Testis (tissue), 2 donors: ENCODE measurements at regions not wholly inside any gene's neighbourhood (a gene's known extent, or its start where the extent isn't known, plus 50 kb on each side); places are given as distances from the start of the nearest gene placed in this dataset.

Experiments
- DNase-seq: peaks from one replicate; pipeline ENCODE4 v3.0.0-alpha.2; 2019
- H3K27ac ChIP-seq, 2 donors: fragments of 200-600 bp; sonication (generic); one replicate each; pipeline ENCODE4 v1.5.1; 2019
- H3K27me3 ChIP-seq: fragments of 200-600 bp; sonication (generic); one replicate; pipeline ENCODE4 v1.5.1; 2019
- H3K36me3 ChIP-seq: fragments of 200-600 bp; sonication (generic); one replicate; pipeline ENCODE4 v1.5.1; 2017; ENCODE audit warnings: low read depth; ENCODE audit errors: missing control alignments
- H3K4me1 ChIP-seq: fragments of 200-600 bp; sonication (generic); one replicate; pipeline ENCODE4 v1.5.1; 2019
- H3K4me3 ChIP-seq, 2 donors: fragments of 200-600 bp; sonication (generic); one replicate each; pipeline ENCODE4 v1.5.1; 2017 to 2019
- H3K9me3 ChIP-seq: fragments of 200-600 bp; sonication (generic); one replicate; pipeline ENCODE4 v1.5.1; 2017
- CTCF ChIP-seq, 3 experiments: fragments of 450-650 bp in 2 of 3; fragments of 200-600 bp in 1 of 3; sonication (generic) in 1 of 3; IDR thresholded peaks; one replicate each; pipeline ENCODE4 v1.5.1; 2016 to 2019; ENCODE audit warnings: antibody characterized with exemption in 3 of 3, mild to moderate bottlenecking in 2 of 3, moderate library complexity in 1 of 3
- POLR2A ChIP-seq: fragments of 450-650 bp; IDR thresholded peaks from one replicate; pipeline ENCODE4 v1.6.1; 2017; ENCODE audit warnings: antibody characterized with exemption, mild to moderate bottlenecking, moderate library complexity
- WGBS, 2 donors: methylation state at CpG; one replicate each; pipeline ENCODE4 v1.1.5; 2018; 5-methylcytosine and 5-hydroxymethylcytosine counted together
- intact Hi-C: fragments of 100-400 bp; cut with DNase I; formaldehyde crosslinking; loops from one replicate; pipeline ENCODE4 v1.15.1; 2023; ENCODE audit warnings: low total_unique reads

- Histone ChIP-seq H3K27me3 (no peaks in the 10 kb centered on the region), H3K36me3 (no peaks in the 10 kb centered on the region), H3K27ac (no peak overlapping the region), H3K9me3 (no peaks in the 10 kb centered on the region), H3K4me1 (no peaks in the 10 kb centered on the region), H3K4me3 (no peak overlapping the region)
- TF ChIP-seq CTCF (IDR thresholded peaks at IDR 0.05) (no peak), POLR2A (no peak)
- 37 to 41% methylated on average over 4 of the region's 4 CpGs for WGBS, 2 donors
- intact Hi-C loops, result no loop called here
- no peak for DNase-seq
These were observed 53.4 kb upstream of the PMEPA1 start for GRCh38 chr20:57763235-57763595.

- TF ChIP-seq CTCF (IDR thresholded peaks at IDR 0.05), result no peak
- no peak for TF ChIP-seq POLR2A
- 63 to 75% methylated on average over 8 of the region's 8 CpGs for WGBS, 2 donors
- Histone ChIP-seq H3K36me3 (no peaks in the 10 kb centered on the region), H3K4me3 (no peak overlapping the region), H3K27ac (no peak overlapping the region), H3K4me1 (no peaks in the 10 kb centered on the region), H3K9me3 (no peaks in the 10 kb centered on the region), H3K27me3 (no peaks in the 10 kb centered on the region)
- DNase-seq, result no peak
- intact Hi-C loops, result no loop called here
These were observed 52.9 kb upstream of the PMEPA1 start for GRCh38 chr20:57762531-57763234.

GRCh38 chr20:57761413-57761734 lies 51.6 kb upstream of the PMEPA1 start:
- TF ChIP-seq CTCF (IDR thresholded peaks at IDR 0.05) (no peak), POLR2A (no peak)
- no peaks in the 10 kb centered on the region for H3K36me3 ChIP-seq
- H3K4me1 ChIP-seq, result no peaks in the 10 kb centered on the region
- intact Hi-C loops, result no loop called here
- no peaks in the 10 kb centered on the region for H3K9me3 ChIP-seq
- H3K27ac ChIP-seq, result no peak overlapping the region
- no peak overlapping the region for H3K4me3 ChIP-seq
- WGBS, 2 donors, result 91% methylated on average over 3 of the region's 3 CpGs
- no peak for DNase-seq
- no peaks in the 10 kb centered on the region for H3K27me3 ChIP-seq

- intact Hi-C loops, result no loop called here
- H3K27ac ChIP-seq, result no peak overlapping the region
These were observed 51.0 kb upstream of the PMEPA1 start for GRCh38 chr20:57760698-57761412.

More at GRCh38 chr20:57760698-57761412, 51.0 kb upstream of the PMEPA1 start:
- H3K4me1 ChIP-seq, result no peaks in the 10 kb centered on the region
- TF ChIP-seq POLR2A (no peak), CTCF (IDR thresholded peaks at IDR 0.05) (no peak)
- no peaks in the 10 kb centered on the region for H3K27me3 ChIP-seq
- no peaks in the 10 kb centered on the region for H3K36me3 ChIP-seq
- DNase-seq, result no peak
- 93 to 96% methylated on average over 4 of the region's 4 CpGs for WGBS, 2 donors
- no peak overlapping the region for H3K4me3 ChIP-seq
- no peaks in the 10 kb centered on the region for H3K9me3 ChIP-seq
